Gastroesophageal sphincter (tissue), 4 donors: ENCODE measurements at regions not wholly inside any gene's neighbourhood (a gene's known extent, or its start where the extent isn't known, plus 50 kb on each side); places are given as distances from the start of the nearest gene placed in this dataset.

Source experiments
- ATAC-seq: fragments of 150-250 bp; one replicate; pipeline ENCODE4 v1.9.1; 2016; ENCODE audit warnings: mild to moderate bottlenecking, moderate library complexity
- H3K27ac ChIP-seq, 4 donors: fragments of 200-600 bp; sonication (generic) in 3 of 4; 1 replicate in 3 of 4; 2 replicates in 1 of 4; pipeline ENCODE4 v1.5.1; 2016 to 2019
- H3K27me3 ChIP-seq: fragments of 200-600 bp; sonication (generic); one replicate; pipeline ENCODE4 v1.5.1; 2019
- H3K36me3 ChIP-seq, 2 donors: fragments of 200-600 bp; sonication (generic); one replicate each; pipeline ENCODE4 v1.5.1; 2019; ENCODE audit warnings: control low read depth in 1 of 2
- H3K4me1 ChIP-seq, 3 donors: fragments of 200-600 bp; sonication (generic); 1 replicate in 2 of 3; 2 replicates in 1 of 3; pipeline ENCODE4 v1.5.1; 2016 to 2019; ENCODE audit warnings: control low read depth in 2 of 3
- H3K4me3 ChIP-seq, 2 donors: fragments of 200-600 bp; sonication (generic); one replicate each; pipeline ENCODE4 v1.5.1; 2019; ENCODE audit warnings: mild to moderate bottlenecking in 1 of 2, moderate library complexity in 1 of 2
- H3K9me3 ChIP-seq, 3 donors: fragments of 200-600 bp; sonication (generic); one replicate each; pipeline ENCODE4 v1.5.1; 2017 to 2019; ENCODE audit warnings: control low read depth in 2 of 3
- CTCF ChIP-seq, 4 experiments: fragments of 200-600 bp in 2 of 4; fragments of 450-650 bp in 2 of 4; sonication (generic) in 1 of 4; IDR thresholded peaks; one replicate each; pipeline ENCODE4 v1.5.1; 2017 to 2019; ENCODE audit warnings: antibody characterized with exemption in 4 of 4, mild to moderate bottlenecking in 2 of 4, moderate library complexity in 2 of 4
- EP300 ChIP-seq: sonication (generic); formaldehyde crosslinking; IDR thresholded peaks from one replicate; pipeline ENCODE4 v1.6.1; 2017; ENCODE audit warnings: antibody characterized with exemption, mild to moderate bottlenecking
- POLR2A ChIP-seq, 2 donors: fragments of 450-650 bp; IDR thresholded peaks; one replicate each; pipeline ENCODE4 v1.6.1; 2017; ENCODE audit warnings: antibody characterized with exemption in 2 of 2, mild to moderate bottlenecking in 2 of 2, moderate library complexity in 1 of 2
- POLR2AphosphoS5 ChIP-seq: sonication (generic); formaldehyde crosslinking; IDR thresholded peaks from one replicate; pipeline ENCODE4 v1.6.1; 2017; ENCODE audit warnings: antibody characterized with exemption
- WGBS, 2 donors: methylation state at CpG; one replicate each; pipeline ENCODE4 v1.1.5; 2018; ENCODE audit warnings: low coverage in 1 of 2; 5-methylcytosine and 5-hydroxymethylcytosine counted together

- WGBS, 2 donors, result no CpG with 5 or more reads among the region's 6 CpGs
- no peak for ATAC-seq
- H3K27me3 ChIP-seq, result no peaks in the 10 kb centered on the region
- H3K27ac ChIP-seq, result no peak overlapping the region
- no peak overlapping the region for H3K4me3 ChIP-seq
- H3K9me3 ChIP-seq, result peaks cover 0 to 5% (median 0%) of the 10 kb centered on the region in 3 donors
- no peaks in the 10 kb centered on the region for H3K4me1 ChIP-seq
- TF ChIP-seq POLR2AphosphoS5 (no peak), CTCF (IDR thresholded peaks at IDR 0.05) (no peak), EP300 (no peak), POLR2A (IDR thresholded peaks at IDR 0.05) (no peak)
- no peaks in the 10 kb centered on the region for H3K36me3 ChIP-seq
These were observed 395.0 kb upstream of the TBX3 start for GRCh38 chr12:115078990-115079389.

GRCh38 chr12:115078334-115078733 lies 394.4 kb upstream of the TBX3 start:
- peaks cover 0 to 5% (median 0%) of the 10 kb centered on the region in 3 donors for H3K9me3 ChIP-seq
- H3K27me3 ChIP-seq, result no peaks in the 10 kb centered on the region
- ATAC-seq, result no peak
- TF ChIP-seq POLR2A (IDR thresholded peaks at IDR 0.05) (no peak), EP300 (no peak)
- H3K4me1 ChIP-seq, result no peaks in the 10 kb centered on the region
- H3K36me3 ChIP-seq, result no peaks in the 10 kb centered on the region
- H3K27ac ChIP-seq, result no peak overlapping the region
- H3K4me3 ChIP-seq, result no peak overlapping the region
- WGBS, 2 donors, result 76 to 90% methylated on average over 2 to 4 of the region's 4 CpGs

- H3K27ac ChIP-seq, result no peak overlapping the region
- no peak for ATAC-seq
- H3K36me3 ChIP-seq, result no peaks in the 10 kb centered on the region
- WGBS, 2 donors, result 80 to 82% methylated on average over 2 of the region's 3 CpGs
- no peak overlapping the region for H3K4me3 ChIP-seq
- no peaks in the 10 kb centered on the region for H3K4me1 ChIP-seq
- H3K27me3 ChIP-seq, result peaks cover 13% of the 10 kb centered on the region
- TF ChIP-seq POLR2A (IDR thresholded peaks at IDR 0.05), result no peak
- no peak for TF ChIP-seq EP300
- no peak for TF ChIP-seq POLR2AphosphoS5
- no peak for TF ChIP-seq CTCF (IDR thresholded peaks at IDR 0.05)
- H3K9me3 ChIP-seq, result peaks cover 0 to 5% (median 0%) of the 10 kb centered on the region in 3 donors
These were observed 391.7 kb upstream of the TBX3 start for GRCh38 chr12:115075552-115076170.

- TF ChIP-seq CTCF (IDR thresholded peaks at IDR 0.05) (no peak), EP300 (no peak), POLR2AphosphoS5 (no peak), POLR2A (IDR thresholded peaks at IDR 0.05) (no peak)
- Histone ChIP-seq H3K9me3 (peaks cover 0 to 5% (median 0%) of the 10 kb centered on the region in 3 donors), H3K36me3 (no peaks in the 10 kb centered on the region), H3K4me1 (no peaks in the 10 kb centered on the region), H3K27ac (no peak overlapping the region), H3K4me3 (no peak overlapping the region), H3K27me3 (peaks cover 18% of the 10 kb centered on the region)
- ATAC-seq, result no peak
- WGBS, 2 donors, result 83 to 92% methylated on average over 2 to 5 of the region's 5 CpGs
These were observed 390.6 kb upstream of the TBX3 start for GRCh38 chr12:115074617-115075016.

GRCh38 chr12:115072712-115073111 lies 388.7 kb upstream of the TBX3 start:
- Histone ChIP-seq H3K27me3 (peaks cover 18% of the 10 kb centered on the region), H3K4me1 (no peaks in the 10 kb centered on the region), H3K27ac (no peak overlapping the region), H3K4me3 (no peak overlapping the region), H3K36me3 (no peaks in the 10 kb centered on the region), H3K9me3 (peaks cover 0 to 5% (median 0%) of the 10 kb centered on the region in 3 donors)
- ATAC-seq, result no peak
- TF ChIP-seq EP300 (no peak), POLR2AphosphoS5 (no peak), CTCF (IDR thresholded peaks at IDR 0.05) (no peak), POLR2A (IDR thresholded peaks at IDR 0.05) (no peak)
- WGBS, 2 donors, result 33 to 61% methylated on average over 1 to 9 of the region's 10 CpGs
